Neuronal stem cell (in vitro differentiated cells): ENCODE measurements at regions not wholly inside any gene's neighbourhood (a gene's known extent, or its start where the extent isn't known, plus 50 kb on each side); places are given as distances from the start of the nearest gene placed in this dataset.

Experiments
- DNase-seq: peaks from one replicate; pipeline ENCODE4 v3.0.0-alpha.2; 2013; ENCODE audit warnings: low spot score
- H2AFZ ChIP-seq: one replicate; pipeline ENCODE4 v1.6.1; 2013; ENCODE audit warnings: mild to moderate bottlenecking, low read length, inconsistent platforms
- H2AK5ac ChIP-seq: 2 replicates; pipeline ENCODE4 v1.6.1; 2013; ENCODE audit warnings: low read depth, mild to moderate bottlenecking, inconsistent platforms, low read length, moderate library complexity, mixed read lengths
- H2BK120ac ChIP-seq: 2 replicates; pipeline ENCODE4 v1.6.1; 2013; ENCODE audit warnings: low read depth, mild to moderate bottlenecking, inconsistent platforms, low read length, moderate library complexity, mixed read lengths
- H2BK12ac ChIP-seq: one replicate; pipeline ENCODE4 v1.6.1; 2013; ENCODE audit warnings: low read length, inconsistent platforms
- H2BK15ac ChIP-seq: 2 replicates; pipeline ENCODE4 v1.6.1; 2013; ENCODE audit warnings: mild to moderate bottlenecking, low read length, inconsistent platforms, mixed read lengths
- H2BK5ac ChIP-seq: one replicate; pipeline ENCODE4 v1.6.1; 2013; ENCODE audit warnings: inconsistent platforms, mild to moderate bottlenecking, low read length, moderate library complexity
- H3K14ac ChIP-seq: one replicate; pipeline ENCODE4 v1.6.1; 2013; ENCODE audit warnings: low read length, inconsistent platforms
- H3K18ac ChIP-seq: 2 replicates; pipeline ENCODE4 v1.6.1; 2013; ENCODE audit warnings: low read length, inconsistent platforms
- H3K23ac ChIP-seq: 2 replicates; pipeline ENCODE4 v1.6.1; 2013; ENCODE audit warnings: low read depth, mild to moderate bottlenecking, mixed read lengths, low read length, inconsistent platforms; ENCODE audit not compliant: poor library complexity
- H3K27ac ChIP-seq: replicated peaks from 3 replicates; pipeline ENCODE4 v1.5.1; 2013; ENCODE audit warnings: low read length, inconsistent platforms
- H3K27me3 ChIP-seq, 3 experiments: 2 replicates each; pipeline ENCODE4 v1.6.1; 2013; ENCODE audit warnings: low read length in 3 of 3, mild to moderate bottlenecking in 2 of 3, inconsistent platforms in 1 of 3, low read depth in 1 of 3, mixed read lengths in 1 of 3, moderate library complexity in 1 of 3; ENCODE audit not compliant: control insufficient read depth in 3 of 3, insufficient read depth in 3 of 3
- H3K36me3 ChIP-seq, 2 donors: replicated peaks in 1 of 2; 2 replicates each; pipeline ENCODE4 v1.6.1; 2013; ENCODE audit warnings: low read length in 2 of 2; ENCODE audit not compliant: control insufficient read depth in 2 of 2, insufficient read depth in 2 of 2
- H3K4ac ChIP-seq: 2 replicates; pipeline ENCODE4 v1.6.1; 2013; ENCODE audit warnings: inconsistent platforms, mild to moderate bottlenecking, low read length, moderate library complexity
- H3K4me1 ChIP-seq, 2 donors: 1 replicate in 1 of 2; 2 replicates in 1 of 2; pipeline ENCODE4 v1.6.1; 2013; ENCODE audit warnings: low read length in 2 of 2, low read depth in 1 of 2; ENCODE audit not compliant: control insufficient read depth in 2 of 2, insufficient read depth in 1 of 2
- H3K4me2 ChIP-seq: one replicate; pipeline ENCODE4 v1.6.1; 2013; ENCODE audit warnings: mild to moderate bottlenecking, low read length, inconsistent platforms; ENCODE audit not compliant: insufficient read depth, poor library complexity, severe bottlenecking
- H3K4me3 ChIP-seq, 2 donors: 2 replicates each; pipeline ENCODE4 v1.5.1; 2013; ENCODE audit warnings: low read length in 2 of 2, mild to moderate bottlenecking in 2 of 2, inconsistent platforms in 1 of 2, moderate library complexity in 1 of 2
- H3K79me1 ChIP-seq: one replicate; pipeline ENCODE4 v1.6.1; 2013; ENCODE audit warnings: low read depth, mild to moderate bottlenecking, inconsistent platforms, low read length, moderate library complexity
- H3K9ac ChIP-seq: one replicate; pipeline ENCODE4 v1.6.1; 2013; ENCODE audit warnings: mild to moderate bottlenecking, low read depth, low read length, inconsistent platforms; ENCODE audit not compliant: poor library complexity
- H3K9me3 ChIP-seq, 2 donors: replicated peaks in 1 of 2; 2 replicates each; pipeline versions ENCODE3 to v1.6.1; 2013; ENCODE audit warnings: low read length in 2 of 2, mild to moderate bottlenecking in 2 of 2, inconsistent platforms in 1 of 2, low read depth in 1 of 2, mixed read lengths in 1 of 2, moderate library complexity in 1 of 2; ENCODE audit not compliant: control insufficient read depth in 2 of 2, insufficient read depth in 1 of 2
- H4K8ac ChIP-seq: one replicate; pipeline ENCODE4 v1.6.1; 2013; ENCODE audit warnings: low read depth, mild to moderate bottlenecking, inconsistent platforms, low read length, moderate library complexity
- H4K91ac ChIP-seq: one replicate; pipeline ENCODE4 v1.6.1; 2013; ENCODE audit warnings: low read length, low read depth, mild to moderate bottlenecking, inconsistent platforms; ENCODE audit not compliant: poor library complexity
- WGBS, 2 donors: extraction: QIAGEN DNeasy Blood & Tissue Kit; methylation state at CpG; one replicate each; pipeline ENCODE4 v1.1.7; 2013; ENCODE audit warnings: missing lambda C conversion rate in 2 of 2, mixed read lengths in 1 of 2; ENCODE audit not compliant: insufficient read length in 2 of 2, insufficient replicate concordance in 1 of 2; ENCODE audit errors: extremely low coverage in 2 of 2; 5-methylcytosine and 5-hydroxymethylcytosine counted together

GRCh38 chr18:25798046-25798445 lies 292.4 kb downstream of the SS18 start:
- no peak overlapping the region for H2AK5ac ChIP-seq
- H2BK15ac ChIP-seq = no peak overlapping the region
- H4K8ac ChIP-seq = no peak overlapping the region
- no peak overlapping the region for H2BK12ac ChIP-seq
- H2BK5ac ChIP-seq = no peak overlapping the region
- no peak overlapping the region for H3K27ac ChIP-seq
- no peak overlapping the region for H3K18ac ChIP-seq
- H3K4me1 ChIP-seq = peaks cover 2% of the 10 kb centered on the region in 2 donors
- no peak overlapping the region for H4K91ac ChIP-seq
- H3K9ac ChIP-seq = no peak overlapping the region
- H3K4me3 ChIP-seq = no peak overlapping the region
- no peak overlapping the region for H2BK120ac ChIP-seq
- H2AFZ ChIP-seq = no peak overlapping the region
- no peaks in the 10 kb centered on the region for H3K36me3 ChIP-seq
- no CpG with 5 or more reads among the region's 4 CpGs for WGBS, 2 donors
- DNase-seq = no peak
- H3K27me3 ChIP-seq = no peaks in the 10 kb centered on the region
- no peak overlapping the region for H3K23ac ChIP-seq
- peaks cover 0 to 2% of the 10 kb centered on the region in 2 donors for H3K9me3 ChIP-seq
- no peaks in the 10 kb centered on the region for H3K79me1 ChIP-seq
- no peak overlapping the region for H3K4me2 ChIP-seq
- H3K14ac ChIP-seq = no peak overlapping the region
- no peak overlapping the region for H3K4ac ChIP-seq

DNA sequence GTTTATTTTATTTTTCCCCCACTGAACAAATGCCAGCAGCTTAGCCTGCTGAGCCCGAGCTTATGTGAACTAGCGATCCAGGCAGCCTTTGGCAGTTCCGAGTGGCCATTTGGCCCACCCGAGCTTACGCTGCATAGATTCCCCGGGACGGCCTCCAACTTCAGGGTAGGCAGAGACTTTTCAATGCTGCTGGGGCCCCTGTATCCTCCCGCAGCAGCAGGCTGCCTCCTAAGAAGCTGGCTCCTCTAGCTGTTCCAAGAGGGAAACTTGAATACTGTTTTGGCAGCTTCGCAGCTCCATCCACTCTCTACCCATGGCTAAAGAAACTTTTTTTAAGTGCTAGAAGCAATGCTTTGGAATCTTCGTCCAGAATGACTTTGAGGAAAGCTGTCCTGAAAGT lies 295.2 kb downstream of the SS18 start:
- no peak overlapping the region for H2AK5ac ChIP-seq
- peaks cover 2% of the 10 kb centered on the region in 2 donors for H3K4me1 ChIP-seq
- H3K18ac ChIP-seq = no peak overlapping the region
- no peak overlapping the region for H2BK15ac ChIP-seq
- no peak overlapping the region for H3K27ac ChIP-seq
- H2AFZ ChIP-seq = peak overlapping the region; percentile 71
- H3K4me3 ChIP-seq = no peak overlapping the region
- no peak overlapping the region for H2BK12ac ChIP-seq
- WGBS, 2 donors = no CpG with 5 or more reads among the region's 10 CpGs
- no peaks in the 10 kb centered on the region for H3K27me3 ChIP-seq
- H3K9ac ChIP-seq = no peak overlapping the region
- no peak overlapping the region for H4K8ac ChIP-seq
- no peak overlapping the region for H3K4me2 ChIP-seq
- no peak overlapping the region for H3K23ac ChIP-seq
- H3K4ac ChIP-seq = no peak overlapping the region
- no peak overlapping the region for H2BK5ac ChIP-seq
- H3K36me3 ChIP-seq = no peaks in the 10 kb centered on the region
- no peak overlapping the region for H3K14ac ChIP-seq
- no peak overlapping the region for H2BK120ac ChIP-seq
- no peak overlapping the region for H4K91ac ChIP-seq
- no peaks in the 10 kb centered on the region for H3K9me3 ChIP-seq
- no peak for DNase-seq
- no peaks in the 10 kb centered on the region for H3K79me1 ChIP-seq

DNA sequence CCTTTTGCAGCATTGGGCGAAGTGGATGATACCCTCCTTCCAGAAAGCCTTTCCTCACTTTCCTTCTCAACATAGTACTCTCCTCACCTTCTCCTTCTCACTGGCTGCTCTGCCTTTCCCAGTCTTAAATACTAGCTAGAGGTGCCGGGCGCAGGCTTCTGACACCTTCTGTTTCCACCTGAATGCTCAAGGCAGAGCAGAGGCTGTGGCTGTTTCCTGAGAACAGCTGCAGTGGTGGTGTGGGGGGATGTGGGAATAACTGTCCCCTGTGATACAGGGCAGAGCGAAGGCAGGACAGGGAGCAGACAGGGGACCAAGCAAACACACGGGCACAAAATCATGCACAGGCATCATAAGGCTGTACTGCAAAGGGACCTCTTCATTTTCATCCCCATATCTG lies 303.1 kb downstream of the SS18 start:
- no peak overlapping the region for H2BK120ac ChIP-seq
- no peak overlapping the region for H3K27ac ChIP-seq
- no peak overlapping the region for H3K23ac ChIP-seq
- no peak overlapping the region for H2BK15ac ChIP-seq
- H3K36me3 ChIP-seq = no peaks in the 10 kb centered on the region
- no peak overlapping the region for H3K4me2 ChIP-seq
- no peak overlapping the region for H4K8ac ChIP-seq
- H3K27me3 ChIP-seq = no peaks in the 10 kb centered on the region
- no peak overlapping the region for H2AFZ ChIP-seq
- peak overlapping the region; percentile 81 for H3K18ac ChIP-seq
- H3K79me1 ChIP-seq = no peaks in the 10 kb centered on the region
- H3K9ac ChIP-seq = no peak overlapping the region
- no peak for DNase-seq
- no peak overlapping the region for H2BK12ac ChIP-seq
- no peak overlapping the region for H4K91ac ChIP-seq
- no peak overlapping the region for H3K4me3 ChIP-seq
- H2AK5ac ChIP-seq = no peak overlapping the region
- H3K9me3 ChIP-seq = no peaks in the 10 kb centered on the region
- WGBS, 2 donors = no CpG with 5 or more reads among the region's 5 CpGs
- H3K14ac ChIP-seq = no peak overlapping the region
- no peak overlapping the region for H2BK5ac ChIP-seq
- H3K4ac ChIP-seq = no peak overlapping the region
- peaks cover 0 to 4% of the 10 kb centered on the region in 2 donors for H3K4me1 ChIP-seq

DNA sequence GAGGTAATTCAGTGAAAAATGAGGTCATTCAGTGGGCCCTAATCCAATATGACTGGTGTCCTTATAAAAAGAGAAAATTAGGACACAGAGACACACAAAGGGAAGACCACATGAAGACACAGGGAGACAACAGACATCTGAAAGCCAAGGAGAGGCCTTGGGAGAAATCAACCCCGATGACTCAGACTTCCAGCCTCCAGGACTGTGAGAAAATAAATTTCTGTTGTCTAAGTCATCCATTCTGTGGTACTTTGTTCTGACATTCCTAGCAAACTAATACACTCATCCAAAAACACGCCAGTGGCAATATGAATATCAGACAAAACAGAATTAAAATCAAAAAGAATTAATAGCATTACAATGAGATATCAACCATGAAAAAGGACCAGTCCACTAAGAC lies 303.7 kb downstream of the SS18 start:
- no peak overlapping the region for H4K91ac ChIP-seq
- no peak overlapping the region for H3K9ac ChIP-seq
- no peaks in the 10 kb centered on the region for H3K9me3 ChIP-seq
- no peak overlapping the region for H3K4ac ChIP-seq
- H2BK15ac ChIP-seq = no peak overlapping the region
- no CpG with 5 or more reads among the region's 2 CpGs for WGBS, 2 donors
- no peaks in the 10 kb centered on the region for H3K79me1 ChIP-seq
- peaks cover under 1 to 4% of the 10 kb centered on the region in 2 donors for H3K4me1 ChIP-seq
- no peak for DNase-seq
- no peak overlapping the region for H3K27ac ChIP-seq
- no peak overlapping the region for H3K4me3 ChIP-seq
- no peak overlapping the region for H2AFZ ChIP-seq
- H3K36me3 ChIP-seq = no peaks in the 10 kb centered on the region
- no peak overlapping the region for H3K14ac ChIP-seq
- H4K8ac ChIP-seq = no peak overlapping the region
- H2BK12ac ChIP-seq = no peak overlapping the region
- H3K27me3 ChIP-seq = no peaks in the 10 kb centered on the region
- no peak overlapping the region for H3K18ac ChIP-seq
- no peak overlapping the region for H3K23ac ChIP-seq
- H2BK120ac ChIP-seq = no peak overlapping the region
- H2AK5ac ChIP-seq = no peak overlapping the region
- H2BK5ac ChIP-seq = no peak overlapping the region
- H3K4me2 ChIP-seq = no peak overlapping the region
